DOHH2 (cell line): ENCODE measurements at regions not wholly inside any gene's neighbourhood (a gene's known extent, or its start where the extent isn't known, plus 50 kb on each side); places are given as distances from the start of the nearest gene placed in this dataset.

Source experiments
- H3F3A ChIP-seq: fragments of 200-600 bp; sonication (generic), shearing (Covaris generic); 2 replicates; pipeline ENCODE4 v1.6.0; 2016; ENCODE audit warnings: antibody characterized with exemption, mild to moderate bottlenecking; ENCODE audit not compliant: control insufficient read depth, insufficient read depth
- H3K27ac ChIP-seq: fragments of 200-600 bp; sonication (generic); 2 replicates; pipeline ENCODE4 v1.5.1; 2014; ENCODE audit warnings: low read depth, mild to moderate bottlenecking, low read length, moderate library complexity
- H3K27me3 ChIP-seq: fragments of 200-600 bp; sonication (generic); 2 replicates; pipeline ENCODE4 v1.6.1; 2014; ENCODE audit warnings: mild to moderate bottlenecking, low read length, mixed read lengths; ENCODE audit not compliant: control insufficient read depth
- H3K36me3 ChIP-seq: fragments of 200-600 bp; sonication (generic); 2 replicates; pipeline ENCODE4 v1.6.1; 2014; ENCODE audit warnings: mild to moderate bottlenecking, low read length, moderate library complexity, mixed read lengths; ENCODE audit not compliant: control insufficient read depth
- H3K4me1 ChIP-seq: fragments of 200-600 bp; sonication (generic); 2 replicates; pipeline ENCODE4 v1.6.1; 2014; ENCODE audit warnings: mild to moderate bottlenecking, low read length, mixed read lengths; ENCODE audit not compliant: control insufficient read depth
- H3K4me2 ChIP-seq: fragments of 200-600 bp; sonication (generic); 2 replicates; pipeline ENCODE4 v1.6.0; 2014; ENCODE audit warnings: mild to moderate bottlenecking, low read length, moderate library complexity
- H3K4me3 ChIP-seq: fragments of 200-600 bp; sonication (generic); 2 replicates; pipeline ENCODE4 v1.5.1; 2014; ENCODE audit warnings: mild to moderate bottlenecking, low read length, mixed read lengths
- H3K79me2 ChIP-seq: fragments of 200-600 bp; sonication (generic); 2 replicates; pipeline ENCODE4 v1.6.1; 2014; ENCODE audit warnings: mild to moderate bottlenecking, low read length, mixed read lengths; ENCODE audit not compliant: control insufficient read depth
- H3K9me2 ChIP-seq: fragments of 200-600 bp; sonication (generic); replicated peaks from 2 replicates; pipeline ENCODE4 v1.6.1; 2014; ENCODE audit warnings: mild to moderate bottlenecking, low read length, mixed read lengths; ENCODE audit not compliant: control insufficient read depth
- H3K9me3 ChIP-seq: fragments of 200-600 bp; sonication (generic); 2 replicates; pipeline ENCODE4 v1.6.1; 2014; ENCODE audit warnings: antibody characterized with exemption, low read length, mixed read lengths; ENCODE audit not compliant: control insufficient read depth, insufficient read depth
- H4K20me1 ChIP-seq: fragments of 200-600 bp; sonication (generic); 2 replicates; pipeline ENCODE4 v1.6.0; 2014; ENCODE audit warnings: low read depth, mild to moderate bottlenecking, antibody characterized with exemption, low read length, moderate library complexity; ENCODE audit not compliant: control insufficient read depth, insufficient read depth
- CTCF ChIP-seq: fragments of 200-600 bp; sonication (generic); IDR thresholded peaks from one replicate; pipeline ENCODE4 v1.5.1; 2014; ENCODE audit warnings: antibody characterized with exemption, mild to moderate bottlenecking, low read depth, low read length; ENCODE audit not compliant: poor library complexity, severe bottlenecking
- EZH2phosphoT487 ChIP-seq: fragments of 200-600 bp; sonication (generic); IDR thresholded peaks from 2 replicates; pipeline ENCODE4 v1.6.1; 2017; ENCODE audit warnings: borderline replicate concordance, mild to moderate bottlenecking, antibody characterized with exemption, low read length, moderate library complexity, mixed read lengths

- no peak overlapping the region for H3K27ac ChIP-seq
- H3K9me2 ChIP-seq, result no peaks in the 10 kb centered on the region
- H3F3A ChIP-seq, result no peaks in the 10 kb centered on the region
- TF ChIP-seq EZH2phosphoT487 (no peak), CTCF (no peak)
- no peaks in the 10 kb centered on the region for H3K9me3 ChIP-seq
- no peaks in the 10 kb centered on the region for H3K36me3 ChIP-seq
- H3K27me3 ChIP-seq, result 0 out of 2 replicates have a peak, but pooled peaks cover 6% of the 10 kb centered on the region
- H3K4me2 ChIP-seq, result no peak overlapping the region
- no peaks in the 10 kb centered on the region for H3K79me2 ChIP-seq
- H3K4me1 ChIP-seq, result no peaks in the 10 kb centered on the region
- no peaks in the 10 kb centered on the region for H4K20me1 ChIP-seq
- H3K4me3 ChIP-seq, result no peak overlapping the region
Measured at GRCh38 chr11:32233928-32234327, 143.1 kb downstream of the RCN1 start.

GRCh38 chr11:32244453-32244852 lies 153.6 kb downstream of the RCN1 start:
- Histone ChIP-seq H3K79me2 (no peaks in the 10 kb centered on the region), H3F3A (no peaks in the 10 kb centered on the region)
- no peak for TF ChIP-seq EZH2phosphoT487
- TF ChIP-seq CTCF, result no peak

GRCh38 chr11:32253706-32254105 lies 162.8 kb downstream of the RCN1 start:
- Histone ChIP-seq H3K27me3 (no peaks in the 10 kb centered on the region), H3K9me2 (no peaks in the 10 kb centered on the region), H3K36me3 (no peaks in the 10 kb centered on the region), H3K4me1 (no peaks in the 10 kb centered on the region), H3K4me2 (no peak overlapping the region), H3K4me3 (no peak overlapping the region), H4K20me1 (no peaks in the 10 kb centered on the region), H3K9me3 (no peaks in the 10 kb centered on the region), H3F3A (no peaks in the 10 kb centered on the region), H3K27ac (no peak overlapping the region), H3K79me2 (no peaks in the 10 kb centered on the region)
- TF ChIP-seq CTCF (no peak), EZH2phosphoT487 (no peak)

More at GRCh38 chr11:32244453-32244852, 153.6 kb downstream of the RCN1 start:
- Histone ChIP-seq H3K4me1 (no peaks in the 10 kb centered on the region), H3K9me2 (no peaks in the 10 kb centered on the region), H3K4me2 (no peak overlapping the region), H3K36me3 (no peaks in the 10 kb centered on the region), H4K20me1 (no peaks in the 10 kb centered on the region), H3K4me3 (no peak overlapping the region), H3K27me3 (no peaks in the 10 kb centered on the region), H3K27ac (no peak overlapping the region), H3K9me3 (no peaks in the 10 kb centered on the region)

- Histone ChIP-seq H3K4me2 (no peak overlapping the region), H3K4me3 (no peak overlapping the region), H3K9me2 (no peaks in the 10 kb centered on the region), H3K79me2 (no peaks in the 10 kb centered on the region), H3K36me3 (no peaks in the 10 kb centered on the region), H3K27me3 (no peaks in the 10 kb centered on the region), H3F3A (no peaks in the 10 kb centered on the region), H3K27ac (no peak overlapping the region), H3K9me3 (no peaks in the 10 kb centered on the region), H4K20me1 (no peaks in the 10 kb centered on the region), H3K4me1 (no peaks in the 10 kb centered on the region)
- TF ChIP-seq EZH2phosphoT487 (no peak), CTCF (no peak)
Measured at GRCh38 chr11:32255841-32256240, 165.0 kb downstream of the RCN1 start.
